WTC11 (cell line): ENCODE measurements at regions not wholly inside any gene's neighbourhood (a gene's known extent, or its start where the extent isn't known, plus 50 kb on each side); places are given as distances from the start of the nearest gene placed in this dataset.

Experiments
- ATAC-seq: fragments of 200-7000 bp; cut with Tn5 transposase; 2 replicates; pipeline ENCODE4 v1.10.0; 2021; ENCODE audit warnings: mild to moderate bottlenecking, moderate library complexity
- CTCF ChIA-PET: fragments of 300-600 bp; sonication (Branson Sonifier 250); formaldehyde crosslinking; loops from one replicate; lab custom pipeline; 2021; ENCODE audit warnings: antibody characterized with exemption; lab: Charles Lee
- POLR2A ChIA-PET: fragments of 350-600 bp; sonication (Branson Sonifier 250); formaldehyde crosslinking; loops from one replicate; lab custom pipeline; 2021; ENCODE audit warnings: antibody characterized with exemption; lab: Charles Lee
- DNase-seq: peaks from one replicate; pipeline ENCODE4 v3.0.0; 2021; ENCODE audit warnings: low spot score
- H3K27ac Mint-ChIP-seq: 2 replicates; pipeline ENCODE4 v1.8.0; 2021; ENCODE audit warnings: mixed read lengths
- H3K27me3 Mint-ChIP-seq: 2 replicates; pipeline ENCODE4 v1.8.0; 2021; ENCODE audit warnings: low read depth, mild to moderate bottlenecking, moderate library complexity, mixed read lengths
- H3K36me3 Mint-ChIP-seq: 2 replicates; pipeline ENCODE4 v1.8.0; 2021; ENCODE audit warnings: mixed read lengths
- H3K4me1 Mint-ChIP-seq: 2 replicates; pipeline ENCODE4 v1.8.0; 2022; ENCODE audit warnings: mixed read lengths
- H3K4me3 Mint-ChIP-seq: 2 replicates; pipeline ENCODE4 v1.8.0; 2021; ENCODE audit warnings: mild to moderate bottlenecking, moderate library complexity, mixed read lengths
- H3K9me3 Mint-ChIP-seq: 2 replicates; pipeline ENCODE4 v1.8.0; 2021; ENCODE audit warnings: mixed read lengths
- ATF1 ChIP-seq: sonication (generic); formaldehyde crosslinking; IDR thresholded peaks from 2 replicates; pipeline ENCODE4 v1.8.1; 2023; ENCODE audit warnings: mild to moderate bottlenecking, moderate library complexity, missing genetic modification reagents
- CREB1 ChIP-seq: sonication (generic); formaldehyde crosslinking; IDR thresholded peaks from 2 replicates; pipeline ENCODE4 v1.8.0; 2023; ENCODE audit warnings: mild to moderate bottlenecking, missing genetic modification reagents
- E2F5 ChIP-seq: sonication (generic); formaldehyde crosslinking; IDR thresholded peaks from 2 replicates; pipeline ENCODE4 v1.8.1; 2022; ENCODE audit warnings: mild to moderate bottlenecking, moderate library complexity, missing genetic modification reagents
- GRHL2 ChIP-seq: fragments of 250-450 bp; sonication (Bioruptor Pico); IDR thresholded peaks from 2 replicates; pipeline ENCODE4 v1.8.0; 2022; ENCODE audit warnings: mild to moderate bottlenecking, moderate library complexity; ENCODE audit not compliant: insufficient replicate concordance, severe bottlenecking
- NFE2L1 ChIP-seq: sonication (generic); formaldehyde crosslinking; IDR thresholded peaks from 2 replicates; pipeline ENCODE4 v1.8.1; 2023; ENCODE audit warnings: missing genetic modification reagents
- NFYB ChIP-seq: sonication (generic); formaldehyde crosslinking; conservative IDR thresholded peaks from 2 replicates; pipeline ENCODE4 v1.8.0; 2022; ENCODE audit warnings: low read depth, missing genetic modification reagents
- RORB ChIP-seq: fragments of 250-450 bp; sonication (Bioruptor Pico); IDR thresholded peaks from 2 replicates; pipeline ENCODE4 v1.9.0; 2021; ENCODE audit warnings: mild to moderate bottlenecking
- TEAD4 ChIP-seq: sonication (generic); formaldehyde crosslinking; IDR thresholded peaks from 2 replicates; pipeline ENCODE4 v1.8.0; 2022; ENCODE audit warnings: mild to moderate bottlenecking, missing genetic modification reagents
- ZNF121 ChIP-seq: sonication (generic); formaldehyde crosslinking; IDR thresholded peaks from 2 replicates; pipeline ENCODE4 v1.8.0; 2023; ENCODE audit warnings: missing genetic modification reagents
- ZNF219 ChIP-seq: sonication (generic); formaldehyde crosslinking; IDR thresholded peaks from 2 replicates; pipeline ENCODE4 v1.8.0; 2023; ENCODE audit warnings: missing genetic modification reagents, mild to moderate bottlenecking, borderline replicate concordance
- ZNF317 ChIP-seq: sonication (generic); formaldehyde crosslinking; IDR thresholded peaks from 2 replicates; pipeline ENCODE4 v1.8.1; 2023; ENCODE audit warnings: low read depth, mild to moderate bottlenecking, moderate library complexity, missing genetic modification reagents, borderline replicate concordance
- ZNF425 ChIP-seq: fragments of 250-450 bp; sonication (Bioruptor Pico); conservative IDR thresholded peaks from 2 replicates; pipeline ENCODE4 v1.9.0; 2021; ENCODE audit warnings: mild to moderate bottlenecking
- ZNF671 ChIP-seq: fragments of 250-450 bp; sonication (Bioruptor Pico); IDR thresholded peaks from 2 replicates; pipeline ENCODE4 v1.8.0; 2021; ENCODE audit warnings: mild to moderate bottlenecking
- TF ChIP-seq, protein P1 (sequence below): sonication (generic); formaldehyde crosslinking; IDR thresholded peaks from 2 replicates; pipeline ENCODE4 v1.8.1; 2022; ENCODE audit warnings: mild to moderate bottlenecking, missing genetic modification reagents, moderate library complexity, borderline replicate concordance
- TF ChIP-seq, protein P2 (sequence below): sonication (generic); formaldehyde crosslinking; IDR thresholded peaks from 2 replicates; pipeline ENCODE4 v1.8.0; 2022; ENCODE audit warnings: missing genetic modification reagents
- TF ChIP-seq, protein P3 (sequence below): fragments of 250-450 bp; sonication (Bioruptor Pico); IDR thresholded peaks from 2 replicates; pipeline ENCODE4 v1.9.0; 2021; ENCODE audit warnings: mild to moderate bottlenecking
- TF ChIP-seq, protein P4 (sequence below): sonication (generic); formaldehyde crosslinking; IDR thresholded peaks from 2 replicates; pipeline ENCODE4 v1.8.0; 2023; ENCODE audit warnings: mild to moderate bottlenecking, missing genetic modification reagents
- TF ChIP-seq, protein P5 (sequence below): fragments of 250-450 bp; sonication (Bioruptor Pico); IDR thresholded peaks from 2 replicates; pipeline ENCODE4 v1.9.0; 2021; ENCODE audit warnings: mild to moderate bottlenecking
- TF ChIP-seq, protein P6 (sequence below): fragments of 250-450 bp; sonication (Bioruptor Pico); IDR thresholded peaks from 2 replicates; pipeline ENCODE4 v1.8.0; 2021; ENCODE audit warnings: mild to moderate bottlenecking

- Mint-ChIP-seq H3K27me3 (no peaks in the 10 kb centered on the region), H3K27ac (no peak overlapping the region)
- no peak for ATAC-seq
Measured at GRCh38 chr1:219993554-219994433, 52.5 kb downstream of the EPRS1 start.

More at GRCh38 chr1:219993554-219994433, 52.5 kb downstream of the EPRS1 start:
- DNase-seq: no peak
- POLR2A ChIA-PET: no interaction called here
- no peak overlapping the region for H3K4me3 Mint-ChIP-seq
- TF ChIP-seq, protein P1, sequence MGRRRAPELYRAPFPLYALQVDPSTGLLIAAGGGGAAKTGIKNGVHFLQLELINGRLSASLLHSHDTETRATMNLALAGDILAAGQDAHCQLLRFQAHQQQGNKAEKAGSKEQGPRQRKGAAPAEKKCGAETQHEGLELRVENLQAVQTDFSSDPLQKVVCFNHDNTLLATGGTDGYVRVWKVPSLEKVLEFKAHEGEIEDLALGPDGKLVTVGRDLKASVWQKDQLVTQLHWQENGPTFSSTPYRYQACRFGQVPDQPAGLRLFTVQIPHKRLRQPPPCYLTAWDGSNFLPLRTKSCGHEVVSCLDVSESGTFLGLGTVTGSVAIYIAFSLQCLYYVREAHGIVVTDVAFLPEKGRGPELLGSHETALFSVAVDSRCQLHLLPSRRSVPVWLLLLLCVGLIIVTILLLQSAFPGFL (CRISPR knock-in tag): no peak
- no peak for TF ChIP-seq ATF1
- TF ChIP-seq E2F5 (CRISPR knock-in tag): no peak
- TF ChIP-seq, protein P2, sequence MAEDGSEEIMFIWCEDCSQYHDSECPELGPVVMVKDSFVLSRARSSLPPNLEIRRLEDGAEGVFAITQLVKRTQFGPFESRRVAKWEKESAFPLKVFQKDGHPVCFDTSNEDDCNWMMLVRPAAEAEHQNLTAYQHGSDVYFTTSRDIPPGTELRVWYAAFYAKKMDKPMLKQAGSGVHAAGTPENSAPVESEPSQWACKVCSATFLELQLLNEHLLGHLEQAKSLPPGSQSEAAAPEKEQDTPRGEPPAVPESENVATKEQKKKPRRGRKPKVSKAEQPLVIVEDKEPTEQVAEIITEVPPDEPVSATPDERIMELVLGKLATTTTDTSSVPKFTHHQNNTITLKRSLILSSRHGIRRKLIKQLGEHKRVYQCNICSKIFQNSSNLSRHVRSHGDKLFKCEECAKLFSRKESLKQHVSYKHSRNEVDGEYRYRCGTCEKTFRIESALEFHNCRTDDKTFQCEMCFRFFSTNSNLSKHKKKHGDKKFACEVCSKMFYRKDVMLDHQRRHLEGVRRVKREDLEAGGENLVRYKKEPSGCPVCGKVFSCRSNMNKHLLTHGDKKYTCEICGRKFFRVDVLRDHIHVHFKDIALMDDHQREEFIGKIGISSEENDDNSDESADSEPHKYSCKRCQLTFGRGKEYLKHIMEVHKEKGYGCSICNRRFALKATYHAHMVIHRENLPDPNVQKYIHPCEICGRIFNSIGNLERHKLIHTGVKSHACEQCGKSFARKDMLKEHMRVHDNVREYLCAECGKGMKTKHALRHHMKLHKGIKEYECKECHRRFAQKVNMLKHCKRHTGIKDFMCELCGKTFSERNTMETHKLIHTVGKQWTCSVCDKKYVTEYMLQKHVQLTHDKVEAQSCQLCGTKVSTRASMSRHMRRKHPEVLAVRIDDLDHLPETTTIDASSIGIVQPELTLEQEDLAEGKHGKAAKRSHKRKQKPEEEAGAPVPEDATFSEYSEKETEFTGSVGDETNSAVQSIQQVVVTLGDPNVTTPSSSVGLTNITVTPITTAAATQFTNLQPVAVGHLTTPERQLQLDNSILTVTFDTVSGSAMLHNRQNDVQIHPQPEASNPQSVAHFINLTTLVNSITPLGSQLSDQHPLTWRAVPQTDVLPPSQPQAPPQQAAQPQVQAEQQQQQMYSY (CRISPR knock-in tag): no peak
- no peak for TF ChIP-seq GRHL2 (CRISPR knock-in tag)
- no peak for TF ChIP-seq ZNF425 (CRISPR knock-in tag)
- TF ChIP-seq TEAD4: no peak
- no peak for TF ChIP-seq NFE2L1 (CRISPR knock-in tag)
- TF ChIP-seq ZNF219 (CRISPR knock-in tag): no peak
- TF ChIP-seq CREB1 (CRISPR knock-in tag): no peak
- TF ChIP-seq, protein P3, sequence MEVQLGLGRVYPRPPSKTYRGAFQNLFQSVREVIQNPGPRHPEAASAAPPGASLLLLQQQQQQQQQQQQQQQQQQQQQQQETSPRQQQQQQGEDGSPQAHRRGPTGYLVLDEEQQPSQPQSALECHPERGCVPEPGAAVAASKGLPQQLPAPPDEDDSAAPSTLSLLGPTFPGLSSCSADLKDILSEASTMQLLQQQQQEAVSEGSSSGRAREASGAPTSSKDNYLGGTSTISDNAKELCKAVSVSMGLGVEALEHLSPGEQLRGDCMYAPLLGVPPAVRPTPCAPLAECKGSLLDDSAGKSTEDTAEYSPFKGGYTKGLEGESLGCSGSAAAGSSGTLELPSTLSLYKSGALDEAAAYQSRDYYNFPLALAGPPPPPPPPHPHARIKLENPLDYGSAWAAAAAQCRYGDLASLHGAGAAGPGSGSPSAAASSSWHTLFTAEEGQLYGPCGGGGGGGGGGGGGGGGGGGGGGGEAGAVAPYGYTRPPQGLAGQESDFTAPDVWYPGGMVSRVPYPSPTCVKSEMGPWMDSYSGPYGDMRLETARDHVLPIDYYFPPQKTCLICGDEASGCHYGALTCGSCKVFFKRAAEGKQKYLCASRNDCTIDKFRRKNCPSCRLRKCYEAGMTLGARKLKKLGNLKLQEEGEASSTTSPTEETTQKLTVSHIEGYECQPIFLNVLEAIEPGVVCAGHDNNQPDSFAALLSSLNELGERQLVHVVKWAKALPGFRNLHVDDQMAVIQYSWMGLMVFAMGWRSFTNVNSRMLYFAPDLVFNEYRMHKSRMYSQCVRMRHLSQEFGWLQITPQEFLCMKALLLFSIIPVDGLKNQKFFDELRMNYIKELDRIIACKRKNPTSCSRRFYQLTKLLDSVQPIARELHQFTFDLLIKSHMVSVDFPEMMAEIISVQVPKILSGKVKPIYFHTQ (CRISPR knock-in tag): no peak
- TF ChIP-seq, protein P4, sequence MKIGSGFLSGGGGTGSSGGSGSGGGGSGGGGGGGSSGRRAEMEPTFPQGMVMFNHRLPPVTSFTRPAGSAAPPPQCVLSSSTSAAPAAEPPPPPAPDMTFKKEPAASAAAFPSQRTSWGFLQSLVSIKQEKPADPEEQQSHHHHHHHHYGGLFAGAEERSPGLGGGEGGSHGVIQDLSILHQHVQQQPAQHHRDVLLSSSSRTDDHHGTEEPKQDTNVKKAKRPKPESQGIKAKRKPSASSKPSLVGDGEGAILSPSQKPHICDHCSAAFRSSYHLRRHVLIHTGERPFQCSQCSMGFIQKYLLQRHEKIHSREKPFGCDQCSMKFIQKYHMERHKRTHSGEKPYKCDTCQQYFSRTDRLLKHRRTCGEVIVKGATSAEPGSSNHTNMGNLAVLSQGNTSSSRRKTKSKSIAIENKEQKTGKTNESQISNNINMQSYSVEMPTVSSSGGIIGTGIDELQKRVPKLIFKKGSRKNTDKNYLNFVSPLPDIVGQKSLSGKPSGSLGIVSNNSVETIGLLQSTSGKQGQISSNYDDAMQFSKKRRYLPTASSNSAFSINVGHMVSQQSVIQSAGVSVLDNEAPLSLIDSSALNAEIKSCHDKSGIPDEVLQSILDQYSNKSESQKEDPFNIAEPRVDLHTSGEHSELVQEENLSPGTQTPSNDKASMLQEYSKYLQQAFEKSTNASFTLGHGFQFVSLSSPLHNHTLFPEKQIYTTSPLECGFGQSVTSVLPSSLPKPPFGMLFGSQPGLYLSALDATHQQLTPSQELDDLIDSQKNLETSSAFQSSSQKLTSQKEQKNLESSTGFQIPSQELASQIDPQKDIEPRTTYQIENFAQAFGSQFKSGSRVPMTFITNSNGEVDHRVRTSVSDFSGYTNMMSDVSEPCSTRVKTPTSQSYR (CRISPR knock-in tag): no peak
- TF ChIP-seq ZNF671 (CRISPR knock-in tag): no peak
- no peak for TF ChIP-seq RORB (CRISPR knock-in tag)
- TF ChIP-seq, protein P5, sequence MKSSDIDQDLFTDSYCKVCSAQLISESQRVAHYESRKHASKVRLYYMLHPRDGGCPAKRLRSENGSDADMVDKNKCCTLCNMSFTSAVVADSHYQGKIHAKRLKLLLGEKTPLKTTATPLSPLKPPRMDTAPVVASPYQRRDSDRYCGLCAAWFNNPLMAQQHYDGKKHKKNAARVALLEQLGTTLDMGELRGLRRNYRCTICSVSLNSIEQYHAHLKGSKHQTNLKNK (CRISPR knock-in tag): no peak
- no peak for TF ChIP-seq NFYB (CRISPR knock-in tag)
- no peak for TF ChIP-seq ZNF121 (CRISPR knock-in tag)
- TF ChIP-seq ZNF317 (CRISPR knock-in tag): no peak
- TF ChIP-seq, protein P6, sequence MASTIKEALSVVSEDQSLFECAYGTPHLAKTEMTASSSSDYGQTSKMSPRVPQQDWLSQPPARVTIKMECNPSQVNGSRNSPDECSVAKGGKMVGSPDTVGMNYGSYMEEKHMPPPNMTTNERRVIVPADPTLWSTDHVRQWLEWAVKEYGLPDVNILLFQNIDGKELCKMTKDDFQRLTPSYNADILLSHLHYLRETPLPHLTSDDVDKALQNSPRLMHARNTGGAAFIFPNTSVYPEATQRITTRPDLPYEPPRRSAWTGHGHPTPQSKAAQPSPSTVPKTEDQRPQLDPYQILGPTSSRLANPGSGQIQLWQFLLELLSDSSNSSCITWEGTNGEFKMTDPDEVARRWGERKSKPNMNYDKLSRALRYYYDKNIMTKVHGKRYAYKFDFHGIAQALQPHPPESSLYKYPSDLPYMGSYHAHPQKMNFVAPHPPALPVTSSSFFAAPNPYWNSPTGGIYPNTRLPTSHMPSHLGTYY: no peak
- CTCF ChIA-PET: interaction anchor here (0.6 kb wide), 1 partner anchor 97 kb away, joined by 3 read pairs; no protein-coding TSS in a partner anchor
- peaks cover 23% of the 10 kb centered on the region for H3K36me3 Mint-ChIP-seq
- H3K4me1 Mint-ChIP-seq: no peaks in the 10 kb centered on the region
- no peaks in the 10 kb centered on the region for H3K9me3 Mint-ChIP-seq
